Lower leg skin (tissue), 4 donors: ENCODE measurements at regions not wholly inside any gene's neighbourhood (a gene's known extent, or its start where the extent isn't known, plus 50 kb on each side); places are given as distances from the start of the nearest gene placed in this dataset.

Source experiments
- DNase-seq, 2 donors: peaks; one replicate each; pipeline ENCODE4 v3.0.0-alpha.2; 2019; ENCODE audit warnings: low spot score in 2 of 2
- H3K4me3 ChIP-seq: fragments of 200-600 bp; sonication (generic); 2 replicates; pipeline ENCODE4 v1.5.1; 2017; ENCODE audit warnings: mild to moderate bottlenecking, low read depth; ENCODE audit not compliant: poor library complexity, severe bottlenecking
- POLR2A ChIP-seq, 2 donors: fragments of 450-650 bp; IDR thresholded peaks; one replicate each; pipeline ENCODE4 v1.6.1; 2016 to 2017; ENCODE audit warnings: antibody characterized with exemption in 2 of 2, mild to moderate bottlenecking in 1 of 2, moderate library complexity in 1 of 2
- WGBS, 2 donors: methylation state at CpG; one replicate each; pipeline ENCODE4 v1.1.5; 2018; 5-methylcytosine and 5-hydroxymethylcytosine counted together
- intact Hi-C: fragments of 100-400 bp; cut with DNase I; formaldehyde crosslinking; loops from one replicate; pipeline ENCODE4 v1.15.0; 2023; ENCODE audit warnings: low total_unique reads
- TF ChIP-seq, protein P1 (sequence below), 3 donors: fragments of 450-650 bp; IDR thresholded peaks; one replicate each; pipeline ENCODE4 v1.5.1; 2016; ENCODE audit warnings: antibody characterized with exemption in 3 of 3, mild to moderate bottlenecking in 3 of 3, moderate library complexity in 2 of 3

DNA sequence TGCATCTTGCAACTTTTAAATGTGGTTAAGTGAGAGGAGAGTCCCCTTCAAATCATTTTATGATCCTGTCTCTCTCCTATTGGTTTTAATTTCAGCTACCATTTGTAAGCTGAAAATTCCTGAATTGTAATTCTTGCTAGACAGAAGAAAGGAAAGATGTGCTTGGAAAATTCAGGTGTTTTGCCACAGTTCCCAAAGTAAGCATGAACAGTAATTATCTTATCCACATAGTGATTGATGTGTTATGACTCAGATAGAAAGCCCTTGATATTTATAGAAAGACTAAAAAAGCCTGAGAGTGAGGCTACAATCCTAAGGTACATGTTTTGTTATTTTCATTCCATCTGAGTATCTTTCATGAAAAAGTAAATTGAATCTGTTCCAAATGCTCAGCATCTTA, 492.5 kb downstream of the MAT2B start:
- DNase-seq: no peak

DNA sequence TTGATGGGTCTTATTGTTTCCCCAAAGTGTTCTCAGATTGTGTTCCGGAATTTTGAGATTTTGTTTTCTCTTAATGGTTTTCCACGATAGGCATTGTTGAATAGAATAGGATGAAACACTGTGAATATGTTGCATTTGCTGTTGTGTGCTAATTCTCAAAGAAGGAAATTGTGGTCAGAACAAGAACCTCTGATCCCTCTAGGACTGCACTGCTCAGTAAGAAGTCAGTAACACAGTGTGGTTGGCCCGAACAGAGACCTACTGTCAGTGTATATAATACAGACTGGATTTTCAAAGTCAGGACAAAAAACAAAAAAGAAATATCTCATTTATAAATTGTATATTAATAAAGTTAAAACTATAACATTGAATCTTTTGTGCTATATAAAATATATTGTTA, 494.8 kb downstream of the MAT2B start:
- 82 to 83% methylated on average over 3 of the region's 3 CpGs for whole genome bisulfite sequencing, 2 donors
- no peak overlapping the region for H3K4me3 ChIP-seq
- TF ChIP-seq POLR2A (IDR thresholded peaks at IDR 0.05): no peak
- TF ChIP-seq, protein P1, sequence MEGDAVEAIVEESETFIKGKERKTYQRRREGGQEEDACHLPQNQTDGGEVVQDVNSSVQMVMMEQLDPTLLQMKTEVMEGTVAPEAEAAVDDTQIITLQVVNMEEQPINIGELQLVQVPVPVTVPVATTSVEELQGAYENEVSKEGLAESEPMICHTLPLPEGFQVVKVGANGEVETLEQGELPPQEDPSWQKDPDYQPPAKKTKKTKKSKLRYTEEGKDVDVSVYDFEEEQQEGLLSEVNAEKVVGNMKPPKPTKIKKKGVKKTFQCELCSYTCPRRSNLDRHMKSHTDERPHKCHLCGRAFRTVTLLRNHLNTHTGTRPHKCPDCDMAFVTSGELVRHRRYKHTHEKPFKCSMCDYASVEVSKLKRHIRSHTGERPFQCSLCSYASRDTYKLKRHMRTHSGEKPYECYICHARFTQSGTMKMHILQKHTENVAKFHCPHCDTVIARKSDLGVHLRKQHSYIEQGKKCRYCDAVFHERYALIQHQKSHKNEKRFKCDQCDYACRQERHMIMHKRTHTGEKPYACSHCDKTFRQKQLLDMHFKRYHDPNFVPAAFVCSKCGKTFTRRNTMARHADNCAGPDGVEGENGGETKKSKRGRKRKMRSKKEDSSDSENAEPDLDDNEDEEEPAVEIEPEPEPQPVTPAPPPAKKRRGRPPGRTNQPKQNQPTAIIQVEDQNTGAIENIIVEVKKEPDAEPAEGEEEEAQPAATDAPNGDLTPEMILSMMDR (IDR thresholded peaks at IDR 0.05): no peak
- intact Hi-C loops: no loop called here
- DNase-seq: no peak

More for the DNA sequence above, 492.5 kb downstream of the MAT2B start:
- TF ChIP-seq, protein P1 (IDR thresholded peaks at IDR 0.05): no peak
- no peak for TF ChIP-seq POLR2A (IDR thresholded peaks at IDR 0.05)
- no peak overlapping the region for H3K4me3 ChIP-seq
- intact Hi-C loops: no loop called here

DNA sequence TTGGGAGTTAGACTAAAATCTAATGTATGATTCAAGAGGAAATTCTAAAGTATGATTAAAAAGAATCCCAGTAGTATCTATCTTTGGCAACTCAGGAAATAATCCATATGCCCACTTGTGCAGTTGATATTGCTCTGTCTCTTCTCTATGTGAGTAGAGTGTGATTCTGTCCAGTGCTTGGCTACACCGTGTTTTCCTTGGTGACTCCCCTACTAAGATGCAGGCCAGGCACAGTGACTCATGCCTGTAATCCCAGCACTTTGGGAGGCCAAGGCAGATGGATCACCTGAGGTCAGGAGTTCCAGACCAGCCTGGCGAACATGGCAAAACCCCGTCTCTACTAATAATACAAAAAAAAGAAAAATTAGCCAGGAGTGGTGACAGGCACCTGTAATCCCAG, 495.4 kb downstream of the MAT2B start:
- TF ChIP-seq POLR2A (IDR thresholded peaks at IDR 0.05): no peak
- TF ChIP-seq, protein P1 (IDR thresholded peaks at IDR 0.05): no peak
- intact Hi-C loops: no loop called here
- WGBS, 2 donors: 74 to 87% methylated on average over 3 of the region's 3 CpGs
- no peak overlapping the region for H3K4me3 ChIP-seq
- no peak for DNase-seq

DNA sequence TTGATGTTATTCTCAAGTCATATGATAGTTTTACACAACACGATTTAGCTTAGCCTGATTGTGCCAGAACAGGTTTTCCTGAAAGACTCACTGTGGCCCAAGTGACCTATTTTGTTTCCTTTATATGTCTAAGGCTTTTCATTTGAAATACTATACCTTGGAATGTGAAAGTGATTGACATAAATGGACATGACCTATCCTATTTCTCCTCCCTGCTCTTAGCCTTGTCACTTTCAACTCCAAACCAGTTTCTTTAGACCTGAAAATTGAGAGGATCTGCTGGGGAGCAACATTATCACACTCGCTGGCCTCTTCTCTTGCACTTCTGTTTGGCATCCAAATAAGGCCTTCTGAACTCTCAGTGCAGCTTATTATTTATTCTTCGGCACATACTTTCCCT, 496.8 kb downstream of the MAT2B start:
- intact Hi-C loops: no loop called here
- 47 to 57% methylated on average over 3 of the region's 3 CpGs for WGBS, 2 donors
- no peak overlapping the region for H3K4me3 ChIP-seq
- TF ChIP-seq, protein P1 (IDR thresholded peaks at IDR 0.05): no peak
- no peak for TF ChIP-seq POLR2A (IDR thresholded peaks at IDR 0.05)
- no peak for DNase-seq

DNA sequence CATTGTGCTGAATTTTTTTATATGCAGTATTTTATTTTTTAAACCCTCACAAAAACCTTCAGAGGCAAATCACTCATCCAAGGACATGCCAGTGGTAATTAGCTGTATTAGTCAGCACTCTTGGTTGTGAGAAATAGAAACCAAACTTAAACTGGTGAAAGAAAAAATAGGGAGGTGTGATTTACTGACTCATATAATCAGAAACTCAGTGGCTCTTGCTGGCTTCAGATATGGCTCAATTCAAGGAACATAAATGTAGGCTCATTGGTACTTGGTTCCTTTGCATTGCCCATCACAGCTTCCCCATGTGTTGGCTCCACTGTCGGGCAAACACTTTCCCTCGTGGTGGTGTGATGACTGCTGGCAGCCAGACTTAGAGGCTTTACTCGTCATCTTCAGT, 497.2 kb downstream of the MAT2B start:
- intact Hi-C loops: no loop called here
- no peak overlapping the region for H3K4me3 ChIP-seq
- TF ChIP-seq, protein P1 (IDR thresholded peaks at IDR 0.05): no peak
- TF ChIP-seq POLR2A (IDR thresholded peaks at IDR 0.05): no peak
- WGBS, 2 donors: 69% methylated on average over 3 of the region's 3 CpGs
- DNase-seq: no peak

DNA sequence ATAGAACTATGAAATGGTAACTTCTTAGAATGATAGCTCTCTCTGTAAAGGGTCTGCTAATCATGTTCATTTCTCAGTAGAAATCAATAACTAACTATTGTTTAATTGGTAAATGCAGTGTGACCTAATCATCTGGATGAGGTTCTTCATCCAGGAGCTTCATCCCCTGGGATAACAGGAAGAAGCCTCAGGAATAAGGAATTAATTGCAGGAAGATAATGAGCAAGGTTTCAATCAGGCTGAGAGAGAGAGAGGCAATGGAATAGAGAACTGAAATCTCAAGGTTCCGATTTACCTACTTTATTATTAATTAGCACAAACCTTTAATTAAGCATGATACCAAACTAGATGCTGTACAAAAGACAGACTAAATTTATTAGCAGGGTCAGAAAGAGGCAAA, 499.7 kb downstream of the MAT2B start:
- H3K4me3 ChIP-seq: no peak overlapping the region
- intact Hi-C loops: no loop called here
- 82 to 87% methylated on average over 1 of the region's 1 CpG for WGBS, 2 donors
- TF ChIP-seq, protein P1 (IDR thresholded peaks at IDR 0.05): no peak
- TF ChIP-seq POLR2A (IDR thresholded peaks at IDR 0.05): no peak
- no peak for DNase-seq
